Dermis microvascular lymphatic vessel endothelial cell (primary cell): ENCODE measurements at regions not wholly inside any gene's neighbourhood (a gene's known extent, or its start where the extent isn't known, plus 50 kb on each side); places are given as distances from the start of the nearest gene placed in this dataset.

Source experiments
- DNase-seq, 2 donors: peaks; one replicate each; pipeline versions ENCODE4 v3.0.0 to v3.0.0-alpha.2; 2010; ENCODE audit warnings: low read depth in 2 of 2

DNA sequence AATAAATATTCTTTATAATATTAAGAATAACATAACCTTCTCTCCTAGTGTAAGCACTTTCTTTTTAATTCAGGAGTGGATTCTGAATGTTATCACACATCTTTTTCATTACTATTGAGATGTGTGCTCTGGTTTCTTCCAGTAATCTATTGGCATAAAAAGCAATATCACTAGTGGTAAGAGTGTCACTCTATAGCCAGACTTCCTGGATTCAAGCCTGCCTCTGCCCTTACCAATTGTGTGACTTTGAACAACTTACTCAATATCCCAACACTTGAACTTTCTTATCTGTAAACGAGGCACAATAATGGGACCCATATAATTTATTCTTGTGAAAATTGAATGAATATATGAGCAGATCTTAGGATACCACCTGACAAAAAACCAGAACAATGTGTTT is 71.0 kb downstream of the SEM1 start:
- no peak for DNase-seq

- DNase-seq = no peak
Measured at GRCh38 chr7:96637522-96637921, 72.1 kb downstream of the SEM1 start.

DNA sequence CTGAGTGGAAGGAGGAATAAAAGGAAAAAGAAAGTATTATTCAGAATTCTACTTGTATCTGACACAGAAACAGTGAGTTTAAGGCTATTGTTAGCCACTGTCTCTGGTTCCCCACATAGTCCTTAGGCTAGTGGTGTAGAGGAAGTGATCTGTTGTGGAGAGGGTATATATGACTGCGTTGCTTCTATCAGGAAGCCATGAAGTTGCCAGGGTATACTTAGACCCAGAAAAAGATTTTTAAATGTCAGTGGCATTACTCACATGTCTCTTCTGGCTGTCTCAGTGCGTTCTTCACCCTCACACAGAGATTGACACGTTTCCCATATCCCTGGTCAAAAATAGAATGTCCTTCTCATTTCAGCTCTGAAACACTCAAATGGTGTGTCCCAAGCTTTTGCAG is 72.7 kb downstream of the SEM1 start:
- no peak for DNase-seq

- DNase-seq = no peak
Measured at GRCh38 chr7:96636342-96636860, 73.2 kb downstream of the SEM1 start.

GRCh38 chr7:96629884-96630283 is 79.8 kb downstream of the SEM1 start:
- no peak for DNase-seq

GRCh38 chr7:96624954-96625353 is 84.7 kb downstream of the SEM1 start:
- DNase-seq = no peak

DNA sequence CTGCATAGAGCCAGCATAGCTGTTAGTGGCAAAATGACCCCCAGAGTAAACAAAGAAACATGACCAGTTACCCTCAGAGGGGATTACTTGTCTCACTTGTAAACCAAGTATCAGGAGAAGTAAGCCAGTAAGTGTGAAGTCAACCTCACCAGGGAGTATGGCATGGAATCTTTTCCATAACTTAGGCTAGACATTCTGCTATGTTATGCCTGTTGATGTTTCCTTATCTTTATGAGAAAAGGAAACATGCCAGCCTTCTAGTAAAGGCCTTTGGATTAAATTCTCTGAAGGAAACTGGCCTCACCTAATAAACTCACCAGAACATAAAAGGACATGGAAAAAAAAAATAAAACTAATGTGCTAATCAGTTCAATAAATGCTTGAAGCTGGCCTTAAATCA is 87.7 kb downstream of the SEM1 start:
- no peak for DNase-seq

DNA sequence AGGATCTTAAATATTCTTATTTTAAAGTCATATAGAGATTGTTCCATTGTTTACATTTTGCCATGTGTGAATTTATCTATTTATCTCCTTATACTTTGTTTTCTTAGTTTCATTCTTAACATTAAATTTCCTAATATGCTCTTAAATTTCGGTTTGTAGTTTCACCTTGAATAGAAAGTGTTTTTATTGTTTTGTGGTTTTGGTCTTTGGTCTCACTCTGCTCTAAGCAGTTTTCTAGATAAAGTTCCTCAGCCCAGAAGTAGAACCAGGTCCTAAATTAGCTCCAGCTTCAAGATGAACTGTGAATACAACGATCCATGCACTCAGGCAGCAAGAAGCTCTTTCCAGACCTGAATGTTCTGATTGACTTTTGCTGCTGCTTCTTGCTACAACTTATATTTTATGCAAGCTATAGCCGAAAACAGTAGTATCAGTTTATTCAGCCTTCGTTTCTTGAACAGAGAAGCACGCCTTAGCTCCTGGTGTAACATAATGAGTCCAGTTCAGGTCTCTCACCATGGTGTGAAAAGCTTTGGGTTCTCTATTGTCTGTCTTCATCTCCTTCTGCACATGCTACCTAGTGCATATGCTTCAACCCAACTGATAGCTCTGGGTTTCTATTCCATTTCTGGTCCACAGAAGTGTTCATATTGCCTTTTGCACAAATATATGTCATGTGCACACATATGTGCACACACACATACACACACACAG is 95.3 kb downstream of the SEM1 start:
- no peak for DNase-seq

DNA sequence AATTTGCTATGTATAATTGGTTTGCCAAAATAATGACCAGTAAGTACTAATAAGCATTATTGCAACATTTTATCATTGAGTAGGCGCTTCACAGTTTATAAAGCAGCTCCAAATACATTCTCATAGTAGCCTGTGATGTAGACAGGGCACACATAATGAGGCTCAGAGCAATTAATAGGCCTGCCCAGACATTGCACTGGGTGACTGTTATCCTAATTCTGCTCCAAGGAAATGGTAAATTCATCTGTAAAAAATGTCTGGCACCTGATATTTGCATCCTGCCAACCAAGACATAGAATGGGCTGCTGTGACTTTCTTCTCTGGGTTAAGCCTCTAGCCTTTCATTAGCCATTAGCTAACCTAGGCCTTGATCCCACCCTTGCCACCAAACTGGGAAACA is 97.6 kb downstream of the SEM1 start:
- DNase-seq = no peak

DNA sequence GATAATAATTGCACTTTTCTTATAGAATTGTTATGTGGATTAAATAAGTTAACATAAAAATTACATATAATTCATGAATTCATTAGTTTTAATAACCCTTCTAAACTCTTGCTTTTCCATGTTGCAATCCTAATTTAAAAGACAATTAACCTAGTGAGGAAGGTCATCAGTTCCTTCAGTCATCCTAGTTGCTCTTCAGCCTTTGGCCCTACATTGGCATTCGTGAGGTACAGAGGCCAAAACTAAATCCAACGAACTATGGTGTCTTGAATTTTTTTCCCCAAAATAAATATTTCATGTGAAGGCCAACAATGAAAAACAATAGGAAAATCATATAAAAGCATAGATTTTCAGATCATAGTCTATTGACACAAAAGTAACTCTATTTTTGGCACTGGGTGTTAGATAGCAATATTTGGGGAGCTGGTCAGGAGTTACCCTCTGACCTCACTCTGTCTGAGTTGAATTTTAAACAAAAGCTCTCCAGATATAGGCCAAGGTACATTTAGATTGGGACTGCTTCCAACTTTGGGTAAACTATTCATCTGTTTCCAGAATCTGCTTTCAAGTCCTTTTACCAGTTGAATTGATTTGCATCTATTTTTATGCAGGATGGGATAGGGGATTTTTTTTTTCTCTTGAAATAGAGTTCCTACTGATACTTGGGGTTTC is 104.5 kb downstream of the SEM1 start:
- no peak for DNase-seq

GRCh38 chr7:96599288-96599936 is 110.2 kb downstream of the SEM1 start:
- DNase-seq = no peak

GRCh38 chr7:96598421-96598820 is 111.2 kb downstream of the SEM1 start:
- DNase-seq = no peak

GRCh38 chr7:96596120-96596826 is 113.4 kb downstream of the SEM1 start:
- DNase-seq = peak in 1 of 2 donors; percentile 30

GRCh38 chr7:96591900-96592676 is 117.6 kb downstream of the SEM1 start:
- no peak for DNase-seq

DNA sequence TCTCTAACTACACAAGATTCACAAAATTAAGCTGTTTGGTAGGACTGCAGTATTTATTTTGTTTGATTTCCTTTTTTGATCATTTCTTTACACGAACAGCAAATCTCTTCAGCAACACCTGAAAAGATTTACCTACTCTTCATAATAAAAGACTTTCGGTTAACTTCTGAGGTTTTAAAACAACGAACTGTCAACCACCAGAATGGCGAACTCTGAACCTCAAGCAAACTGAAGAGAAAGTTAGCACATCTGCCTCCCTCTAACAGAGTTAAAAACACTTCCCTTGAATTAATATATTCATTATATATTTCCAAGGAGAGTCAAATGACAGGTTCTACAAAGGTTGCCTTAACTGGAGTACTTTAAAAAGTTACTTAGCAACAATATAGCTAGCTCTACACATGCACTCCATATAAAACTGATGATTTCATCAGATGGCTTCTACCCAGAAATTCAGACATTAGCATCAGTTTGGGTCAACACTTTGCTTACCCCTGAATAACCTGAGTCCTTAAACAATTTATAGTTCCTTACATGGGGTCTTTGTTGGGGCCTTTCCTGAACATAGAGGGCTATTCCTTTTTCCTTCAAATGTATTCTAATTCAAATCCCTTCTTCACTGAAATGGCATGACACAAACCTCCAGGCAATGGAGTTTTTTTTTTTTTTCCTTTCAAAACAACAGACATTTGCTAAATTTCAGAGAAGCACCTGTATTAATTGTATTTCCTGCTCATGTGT is 118.3 kb downstream of the SEM1 start:
- no peak for DNase-seq

DNA sequence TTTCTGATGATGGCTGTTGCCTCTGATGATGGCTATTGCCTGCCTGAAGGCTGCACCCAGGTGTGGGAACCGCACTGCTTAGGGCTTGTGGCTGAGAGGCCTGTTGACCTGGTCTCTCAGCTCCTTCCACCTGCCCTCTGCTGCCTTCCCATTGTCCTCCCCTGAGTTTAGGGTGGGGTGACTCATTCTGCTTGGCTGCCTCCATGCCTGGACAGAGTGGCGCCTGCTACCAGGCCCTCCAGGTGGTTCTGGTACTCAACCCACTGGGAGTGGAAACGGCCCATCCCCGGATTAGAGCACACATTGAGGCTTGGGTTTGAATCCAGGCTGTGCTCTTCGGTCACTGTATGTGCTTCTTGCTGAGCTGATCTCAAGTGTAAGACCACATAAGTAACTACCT is 120.6 kb downstream of the SEM1 start:
- DNase-seq = no peak

DNA sequence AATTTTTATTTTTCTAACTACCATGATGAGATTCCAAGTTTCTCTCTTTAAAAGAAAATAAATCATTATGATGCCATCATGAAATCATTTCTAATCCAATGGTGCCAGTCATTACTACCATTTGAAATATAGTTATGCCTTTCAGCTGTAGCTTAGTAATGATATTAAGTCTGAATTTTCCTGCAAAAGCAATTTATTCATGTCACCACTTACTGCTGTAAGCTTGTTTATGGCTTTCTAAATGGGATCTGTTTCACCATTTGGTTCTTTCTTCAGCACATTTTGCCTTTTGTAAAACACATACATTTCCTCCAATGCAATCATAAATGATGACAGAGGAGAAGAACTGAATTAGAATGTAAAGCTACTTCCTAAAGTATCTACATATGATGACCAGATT is 130.5 kb downstream of the SEM1 start:
- DNase-seq = no peak

GRCh38 chr7:96578606-96579005 is 131.0 kb downstream of the SEM1 start:
- DNase-seq = no peak

DNA sequence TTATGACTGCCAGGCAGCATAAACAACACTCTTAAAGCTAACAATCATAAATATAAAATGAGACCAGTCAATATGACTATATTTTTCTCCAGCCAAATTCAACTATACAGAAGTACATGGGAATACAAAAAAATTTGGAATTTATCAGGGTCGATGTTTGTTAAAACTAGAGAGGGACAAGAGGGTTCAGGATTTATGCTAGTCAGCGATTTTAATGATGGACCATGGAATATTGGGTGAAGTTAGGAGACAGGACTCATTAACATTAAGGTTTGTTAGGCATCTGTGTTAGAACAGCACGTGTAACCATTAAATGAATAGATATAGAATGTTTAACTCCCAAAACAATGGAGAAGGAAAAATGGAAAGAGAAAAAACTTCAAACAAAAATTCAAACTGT is 146.2 kb downstream of the SEM1 start:
- DNase-seq = no peak

DNA sequence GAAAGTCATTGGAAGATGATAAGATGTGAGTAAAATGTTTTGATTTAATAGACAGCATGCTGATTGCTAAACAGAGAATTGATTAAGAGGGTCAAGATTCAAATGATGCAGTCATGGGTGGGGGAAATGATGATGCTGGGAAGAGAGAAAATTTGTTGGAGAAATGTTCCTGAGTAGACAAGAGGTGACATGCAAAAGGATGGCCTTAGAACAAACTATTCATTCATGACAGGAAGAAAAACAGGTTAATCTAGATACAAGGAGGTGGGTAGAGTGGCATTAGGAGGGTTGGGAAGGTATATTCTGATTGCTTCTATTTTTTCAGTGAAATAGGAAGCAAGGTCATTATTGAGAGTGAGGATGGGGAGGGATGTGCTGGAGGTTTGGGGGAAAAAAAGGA is 146.7 kb downstream of the SEM1 start:
- no peak for DNase-seq

DNA sequence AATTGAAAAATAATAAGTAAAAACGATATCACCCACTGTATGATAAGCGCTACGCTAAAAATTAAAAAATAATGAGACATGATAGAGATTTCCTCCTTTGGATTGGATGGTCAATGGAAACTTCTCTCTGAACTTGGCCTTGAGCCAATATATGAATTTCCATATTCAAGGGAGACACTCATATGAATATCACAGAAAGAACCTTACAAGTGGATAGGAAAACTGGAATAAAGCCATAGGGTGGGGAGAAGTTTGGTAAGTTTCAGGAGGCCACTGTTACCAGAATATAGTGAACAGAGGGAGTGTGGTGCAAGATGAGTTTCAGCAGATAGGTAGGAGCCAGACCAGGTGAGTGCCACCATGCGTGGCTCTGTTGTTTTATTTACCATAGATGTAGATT is 147.2 kb downstream of the SEM1 start:
- DNase-seq = no peak
